GM19452 (cell line): ENCODE measurements at regions not wholly inside any gene's neighbourhood (a gene's known extent, or its start where the extent isn't known, plus 50 kb on each side); places are given as distances from the start of the nearest gene placed in this dataset.
"Not testable (repeated sequence)": the region's sequence is repeated elsewhere in the genome, so short reads cannot be mapped to it uniquely, and the experiment has no call there.

Experiments used
- ATAC-seq: cut with Tn5 transposase; IDR thresholded peaks from one replicate; pipeline ENCODE4 v1.9.1; 2021; ENCODE audit not compliant: unreplicated experiment

GRCh38 chr11:98409069-98409468 is 611.7 kb upstream of the CNTN5 start:
- ATAC-seq, result no peak

- no peak for ATAC-seq
Observed at GRCh38 chr11:98411777-98412176, 609.0 kb upstream of the CNTN5 start.

- ATAC-seq, result no peak
Observed at GRCh38 chr11:98417256-98417755, 603.4 kb upstream of the CNTN5 start.

- no peak for ATAC-seq
Observed at GRCh38 chr11:98423933-98424332, 596.8 kb upstream of the CNTN5 start.

- ATAC-seq, result not testable (repeated sequence)
Observed at GRCh38 chr11:98424773-98425172, 596.0 kb upstream of the CNTN5 start.

GRCh38 chr11:98431463-98432359 is 589.0 kb upstream of the CNTN5 start:
- ATAC-seq, result no peak

GRCh38 chr11:98434296-98434695 is 586.5 kb upstream of the CNTN5 start:
- ATAC-seq, result no peak

- ATAC-seq, result no peak
Observed at GRCh38 chr11:98453378-98453777, 567.4 kb upstream of the CNTN5 start.

GRCh38 chr11:98455500-98456307 is 565.0 kb upstream of the CNTN5 start:
- no peak for ATAC-seq

GRCh38 chr11:98456308-98456680 is 564.5 kb upstream of the CNTN5 start:
- no peak for ATAC-seq

GRCh38 chr11:98495016-98495415 is 525.7 kb upstream of the CNTN5 start:
- no peak for ATAC-seq

- no peak for ATAC-seq
Observed at GRCh38 chr11:98495601-98496000, 525.1 kb upstream of the CNTN5 start.

GRCh38 chr11:98507208-98507607 is 513.5 kb upstream of the CNTN5 start:
- no peak for ATAC-seq

- no peak for ATAC-seq
Observed at GRCh38 chr11:98512938-98513337, 507.8 kb upstream of the CNTN5 start.

- no peak for ATAC-seq
Observed at GRCh38 chr11:98531576-98531975, 489.2 kb upstream of the CNTN5 start.

- no peak for ATAC-seq
Observed at GRCh38 chr11:98536023-98536422, 484.7 kb upstream of the CNTN5 start.

- not testable (repeated sequence) for ATAC-seq
Observed at GRCh38 chr11:98538358-98538757, 482.4 kb upstream of the CNTN5 start.

GRCh38 chr11:98545544-98546175 is 475.1 kb upstream of the CNTN5 start:
- ATAC-seq, result no peak

GRCh38 chr11:98549571-98549970 is 471.2 kb upstream of the CNTN5 start:
- no peak for ATAC-seq

GRCh38 chr11:98559961-98560360 is 460.8 kb upstream of the CNTN5 start:
- no peak for ATAC-seq

- ATAC-seq, result no peak
Observed at GRCh38 chr11:98561252-98561651, 459.5 kb upstream of the CNTN5 start.
